Stimulated activated memory B cell treated with anti-CD40 and anti-IgM and Interleukin-4, amounts not matched to agents 10 μg/mL and 1 μg/mL and 100 μg/mL, for 72 hours (primary cell): ENCODE measurements at regions not wholly inside any gene's neighbourhood (a gene's known extent, or its start where the extent isn't known, plus 50 kb on each side); places are given as distances from the start of the nearest gene placed in this dataset.
"Not testable (repeated sequence)": the region's sequence is repeated elsewhere in the genome, so short reads cannot be mapped to it uniquely, and the experiment has no call there.

ENCODE experiments used
- ATAC-seq: fragments of 150-1000 bp; cut with Tn5 transposase; 2 replicates; pipeline ENCODE4 v1.10.0; 2021
- H3K27ac Mint-ChIP-seq: one replicate; pipeline ENCODE4 v1.8.0; 2022; ENCODE audit warnings: mild to moderate bottlenecking, mixed read lengths
- H3K27me3 Mint-ChIP-seq: one replicate; pipeline ENCODE4 v1.8.0; 2022; ENCODE audit warnings: mixed read lengths
- H3K36me3 Mint-ChIP-seq: one replicate; pipeline ENCODE4 v1.8.0; 2022; ENCODE audit warnings: mixed read lengths
- H3K4me1 Mint-ChIP-seq: one replicate; pipeline ENCODE4 v1.8.0; 2022; ENCODE audit warnings: mixed read lengths
- H3K4me3 Mint-ChIP-seq: one replicate; pipeline ENCODE4 v1.8.0; 2022; ENCODE audit warnings: mild to moderate bottlenecking, moderate library complexity, mixed read lengths
- H3K9me3 Mint-ChIP-seq: one replicate; pipeline ENCODE4 v1.8.0; 2022; ENCODE audit warnings: mixed read lengths

DNA sequence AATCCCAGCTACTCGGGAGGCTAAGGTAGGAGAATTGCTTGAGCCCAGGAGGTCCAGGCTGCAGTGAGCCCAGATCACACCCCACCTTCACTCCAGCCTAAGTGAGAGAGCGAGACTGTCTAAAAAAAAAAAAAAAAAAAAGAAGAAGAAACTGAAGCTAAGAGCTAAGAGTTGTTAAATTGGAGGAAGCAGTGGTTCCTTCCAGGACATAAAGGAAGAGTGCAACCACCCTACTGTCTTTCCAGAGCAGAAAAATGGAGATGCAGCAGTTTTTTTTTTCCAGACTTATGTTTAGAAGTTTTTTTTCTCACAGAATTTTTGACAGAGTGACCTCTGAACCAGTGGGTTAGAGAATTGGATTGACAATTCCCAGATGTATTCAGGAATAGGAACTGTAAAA lies 88.7 kb downstream of the HLX start:
- H3K27me3 Mint-ChIP-seq: no peaks in the 10 kb centered on the region
- no peaks in the 10 kb centered on the region for H3K4me1 Mint-ChIP-seq
- H3K4me3 Mint-ChIP-seq: no peak overlapping the region
- no peak for ATAC-seq
- H3K36me3 Mint-ChIP-seq: peaks cover 10% of the 10 kb centered on the region
- H3K27ac Mint-ChIP-seq: no peak overlapping the region
- H3K9me3 Mint-ChIP-seq: peaks cover 8% of the 10 kb centered on the region

DNA sequence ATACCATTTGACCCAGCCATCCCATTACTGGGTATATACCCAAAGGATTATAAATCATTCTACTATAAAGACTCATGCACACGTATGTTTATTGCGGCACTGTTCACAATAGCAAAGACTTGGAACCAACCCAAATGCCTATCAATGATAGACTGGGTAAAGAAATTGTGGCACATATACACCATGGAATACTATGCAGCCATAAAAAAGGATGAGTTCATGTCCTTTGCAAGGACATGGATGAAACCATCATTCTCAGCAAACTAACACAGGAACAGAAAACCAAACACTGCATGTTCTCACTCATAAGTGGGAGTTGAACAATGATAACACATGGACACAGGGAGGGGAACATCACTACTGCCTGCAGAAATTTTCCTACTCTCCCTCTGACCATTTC lies 90.0 kb downstream of the HLX start:
- H3K4me3 Mint-ChIP-seq, H3K36me3 Mint-ChIP-seq, H3K4me1 Mint-ChIP-seq, H3K9me3 Mint-ChIP-seq, ATAC-seq, H3K27ac Mint-ChIP-seq, H3K27me3 Mint-ChIP-seq: not testable (repeated sequence)

DNA sequence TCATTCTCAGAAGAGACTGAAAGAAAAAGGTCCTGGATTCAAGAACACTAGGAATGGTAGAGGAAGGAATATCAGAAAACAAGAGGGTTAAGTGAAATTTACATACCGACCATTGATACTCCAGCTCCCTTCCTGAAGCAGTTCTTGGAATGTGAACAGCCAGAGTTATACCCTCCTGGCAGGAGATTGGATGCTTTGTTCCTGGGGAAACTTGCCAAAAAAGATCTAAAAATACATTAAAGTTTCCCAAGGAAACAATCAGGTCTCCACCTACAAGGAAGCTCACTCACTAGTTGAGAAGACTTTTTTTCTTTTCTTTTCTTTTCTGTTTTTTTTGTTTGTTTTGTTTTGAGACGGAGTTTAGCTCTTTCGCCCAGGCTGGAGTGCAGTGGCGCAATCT lies 91.1 kb downstream of the HLX start:
- ATAC-seq: no peak
- Mint-ChIP-seq H3K9me3 (peaks cover 3% of the 10 kb centered on the region), H3K4me3 (no peak overlapping the region), H3K27ac (no peak overlapping the region), H3K36me3 (no peaks in the 10 kb centered on the region), H3K27me3 (no peaks in the 10 kb centered on the region), H3K4me1 (no peaks in the 10 kb centered on the region)

DNA sequence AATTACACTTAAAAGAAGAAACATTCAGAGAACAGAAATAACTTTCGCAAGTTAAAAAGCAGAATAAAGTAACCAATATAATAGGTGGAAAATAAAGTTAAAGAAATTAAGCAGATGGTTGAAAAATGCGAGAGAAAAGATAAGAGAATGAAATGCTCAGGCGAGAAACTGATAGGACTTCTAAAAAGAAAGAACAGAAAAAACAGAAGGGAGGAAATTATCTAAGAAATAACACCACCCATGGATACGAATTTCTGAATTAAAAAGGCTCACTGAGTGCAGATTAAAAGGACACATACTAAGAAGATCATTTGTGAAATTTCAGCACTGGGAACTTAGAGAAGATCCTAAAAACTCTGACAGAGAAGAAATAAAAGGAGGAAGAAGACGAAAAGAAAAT lies 92.0 kb downstream of the HLX start:
- Mint-ChIP-seq H3K27ac (peak overlapping the region; percentile 23), H3K4me3 (no peak overlapping the region), H3K27me3 (no peaks in the 10 kb centered on the region), H3K4me1 (no peaks in the 10 kb centered on the region), H3K9me3 (peaks cover 3% of the 10 kb centered on the region), H3K36me3 (no peaks in the 10 kb centered on the region)
- ATAC-seq: no peak

DNA sequence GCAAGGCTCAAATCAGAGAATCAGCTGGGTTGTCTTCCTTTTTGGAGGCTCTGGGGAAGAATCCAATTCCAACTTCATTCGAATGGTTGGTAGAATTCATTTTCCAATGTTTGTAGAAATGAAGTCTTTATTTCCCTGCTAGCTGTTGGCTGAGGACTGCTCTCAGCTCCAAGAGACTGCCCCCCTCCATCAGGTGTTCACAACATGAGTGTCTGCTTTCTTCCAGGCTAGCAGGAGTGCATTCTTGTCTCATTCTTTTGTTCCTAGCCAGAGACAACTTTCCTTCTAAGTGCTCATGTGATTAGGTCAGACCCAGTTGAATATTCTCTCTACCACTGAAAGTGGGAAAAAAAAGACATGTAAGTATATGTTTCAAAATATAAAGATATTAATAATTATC lies 95.2 kb downstream of the HLX start:
- ATAC-seq: no peak
- H3K27ac Mint-ChIP-seq: no peak overlapping the region
- H3K4me3 Mint-ChIP-seq: no peak overlapping the region
- no peaks in the 10 kb centered on the region for H3K4me1 Mint-ChIP-seq
- H3K27me3 Mint-ChIP-seq: no peaks in the 10 kb centered on the region
- no peaks in the 10 kb centered on the region for H3K36me3 Mint-ChIP-seq
- H3K9me3 Mint-ChIP-seq: peaks cover 3% of the 10 kb centered on the region

DNA sequence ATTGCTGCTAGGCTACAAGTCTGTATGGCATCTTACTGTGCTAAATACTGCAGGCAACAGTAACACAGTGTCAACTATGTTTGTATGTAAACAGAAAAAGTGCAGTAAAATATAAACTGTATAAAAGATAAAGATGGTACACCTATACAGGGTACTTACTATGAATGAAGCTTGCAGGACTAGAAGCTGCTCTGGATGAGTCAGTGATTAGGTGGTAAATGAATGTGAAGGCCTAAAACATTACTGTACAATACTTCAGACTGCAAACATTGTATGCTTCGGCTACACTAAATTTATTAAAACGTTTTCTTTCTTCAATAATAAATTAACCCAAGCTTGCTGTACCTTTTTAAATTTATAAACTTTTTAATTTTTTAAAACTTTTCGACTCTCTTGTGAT lies 97.1 kb downstream of the HLX start:
- ATAC-seq: no peak

DNA sequence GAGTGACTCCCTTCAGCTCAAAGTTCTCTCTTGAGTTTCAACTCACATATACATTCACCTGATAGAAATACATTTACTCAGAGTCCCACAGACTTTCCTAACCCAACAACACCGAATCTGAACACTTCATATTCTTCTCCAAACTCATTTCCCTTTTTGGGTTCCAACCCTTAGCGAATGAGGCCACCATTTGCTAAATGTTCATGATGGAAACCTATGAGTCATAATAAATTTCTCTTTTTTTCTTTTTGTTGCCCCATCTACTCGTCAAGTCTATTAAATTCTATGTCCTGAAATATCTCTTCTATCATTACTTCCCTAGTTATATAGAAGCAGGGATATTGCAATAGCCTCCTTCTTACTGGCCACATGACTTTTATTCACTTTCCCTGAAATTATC lies 100.1 kb downstream of the HLX start:
- ATAC-seq: no peak
- no peaks in the 10 kb centered on the region for H3K27me3 Mint-ChIP-seq
- H3K27ac Mint-ChIP-seq: no peak overlapping the region
- H3K9me3 Mint-ChIP-seq: no peaks in the 10 kb centered on the region
- H3K4me3 Mint-ChIP-seq: no peak overlapping the region
- no peaks in the 10 kb centered on the region for H3K4me1 Mint-ChIP-seq
- no peaks in the 10 kb centered on the region for H3K36me3 Mint-ChIP-seq

More for the DNA sequence above, 97.1 kb downstream of the HLX start:
- Mint-ChIP-seq H3K27me3 (no peaks in the 10 kb centered on the region), H3K27ac (no peak overlapping the region), H3K4me3 (no peak overlapping the region), H3K4me1 (no peaks in the 10 kb centered on the region), H3K9me3 (peaks cover 3% of the 10 kb centered on the region), H3K36me3 (no peaks in the 10 kb centered on the region)

DNA sequence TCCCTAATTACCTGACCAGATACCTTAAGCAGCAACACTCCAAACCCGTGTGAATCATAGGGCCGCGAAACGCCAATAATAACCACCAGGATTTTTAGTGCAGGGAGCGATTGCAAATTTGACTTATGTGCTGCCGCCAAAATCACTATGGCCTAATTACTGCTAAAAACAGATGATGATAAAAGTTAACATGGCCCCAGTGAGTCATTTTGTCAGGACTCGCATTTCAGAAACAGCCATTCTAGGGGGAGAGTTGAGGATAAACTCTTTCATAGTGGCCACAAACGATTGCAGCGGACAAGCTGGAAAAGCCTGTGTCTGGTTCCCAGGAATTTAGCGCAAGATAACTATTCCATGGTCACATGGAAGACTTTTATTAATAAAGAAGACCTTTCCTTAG lies 103.4 kb downstream of the HLX start:
- no peaks in the 10 kb centered on the region for H3K27me3 Mint-ChIP-seq
- no peaks in the 10 kb centered on the region for H3K36me3 Mint-ChIP-seq
- peaks cover 1% of the 10 kb centered on the region for H3K4me1 Mint-ChIP-seq
- H3K27ac Mint-ChIP-seq: no peak overlapping the region
- H3K9me3 Mint-ChIP-seq: peaks cover 3% of the 10 kb centered on the region
- no peak overlapping the region for H3K4me3 Mint-ChIP-seq
- no peak for ATAC-seq

DNA sequence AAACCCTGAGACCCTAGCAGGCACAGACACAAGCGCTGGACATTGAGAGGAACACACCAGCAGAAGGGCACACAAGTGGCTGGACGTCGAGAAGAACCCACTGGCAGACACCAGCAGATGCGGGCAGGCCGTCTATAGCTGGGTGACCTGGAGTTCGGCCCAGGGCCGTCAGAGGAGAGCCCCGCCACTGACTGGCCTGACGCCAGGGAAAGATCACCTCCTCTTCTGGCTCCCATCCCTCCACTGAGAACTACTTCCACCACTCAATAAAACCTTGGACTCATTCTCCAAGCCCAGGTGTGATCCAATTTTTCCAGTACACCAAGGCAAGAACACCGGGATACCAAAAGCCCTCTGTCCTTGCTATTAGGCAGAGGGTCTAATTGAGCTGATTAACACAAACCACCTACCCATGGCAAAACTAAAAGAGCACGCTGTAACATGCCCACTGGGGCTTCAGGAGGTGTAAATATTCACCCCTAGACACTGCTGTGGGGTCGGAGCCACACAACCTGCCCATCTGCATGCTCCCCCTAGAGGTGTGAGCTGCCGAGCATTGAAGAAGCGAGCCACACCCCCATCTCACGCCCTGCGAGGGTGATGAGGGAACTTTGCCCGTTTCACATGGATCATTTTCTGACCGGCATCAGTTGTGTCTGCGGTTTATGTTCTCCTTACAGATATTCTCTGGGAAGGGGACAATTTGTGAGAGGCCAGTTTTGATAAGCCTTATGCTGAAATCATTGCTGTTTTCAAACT lies 104.8 kb downstream of the HLX start:
- no peak for ATAC-seq
- no peak overlapping the region for H3K27ac Mint-ChIP-seq
- H3K4me3 Mint-ChIP-seq: no peak overlapping the region

DNA sequence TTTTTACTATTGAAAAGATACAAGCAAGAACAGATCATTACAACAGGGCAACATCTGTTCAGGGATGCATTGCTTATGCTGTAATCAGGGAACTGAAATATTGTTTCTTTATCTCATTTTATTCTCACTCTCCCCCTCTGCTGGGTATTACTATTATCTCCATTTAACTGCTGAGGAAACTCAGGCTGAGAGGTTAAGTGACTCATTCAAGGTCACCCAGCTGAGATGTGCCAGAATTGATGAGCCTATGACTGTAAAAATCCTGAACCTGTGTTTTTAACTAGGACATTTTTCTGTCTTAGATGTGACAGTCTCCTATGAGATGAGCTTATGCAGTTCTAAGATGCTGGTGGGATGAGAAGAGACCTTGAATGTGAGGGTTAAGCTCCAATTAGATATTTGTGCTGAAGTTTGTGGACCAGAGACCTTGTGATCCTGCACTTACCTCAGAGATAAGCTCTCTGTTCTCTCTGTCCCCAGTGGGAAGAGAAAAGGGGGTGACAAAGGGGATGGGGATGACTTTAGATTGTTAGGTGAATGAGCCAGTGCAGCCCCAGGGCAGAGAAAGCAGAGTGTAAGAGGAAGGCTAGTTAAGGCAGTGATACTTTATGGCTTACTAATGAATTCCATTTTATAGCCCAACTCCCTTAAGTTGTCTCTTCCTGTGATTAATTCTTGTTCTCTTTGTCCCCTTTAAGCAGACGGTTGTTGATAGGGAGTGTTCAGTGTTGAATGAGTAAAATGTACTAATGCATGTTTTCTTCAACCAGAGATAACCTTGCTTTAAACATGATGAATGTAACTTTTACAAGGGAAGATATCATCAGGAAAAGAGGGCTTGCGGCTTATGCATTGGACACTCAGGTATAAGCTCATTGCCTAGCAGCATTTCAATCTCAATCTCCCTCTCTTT lies 111.4 kb downstream of the HLX start:
- no peaks in the 10 kb centered on the region for H3K27me3 Mint-ChIP-seq
- H3K36me3 Mint-ChIP-seq: no peaks in the 10 kb centered on the region
- no peak overlapping the region for H3K4me3 Mint-ChIP-seq
- H3K9me3 Mint-ChIP-seq: peaks cover 15% of the 10 kb centered on the region
- no peak for ATAC-seq
- peak overlapping the region; percentile 28 for H3K27ac Mint-ChIP-seq
- H3K4me1 Mint-ChIP-seq: peaks cover 39% of the 10 kb centered on the region

More for the DNA sequence above, 104.8 kb downstream of the HLX start:
- Mint-ChIP-seq H3K27me3 (no peaks in the 10 kb centered on the region), H3K4me1 (peaks cover 8% of the 10 kb centered on the region), H3K9me3 (peaks cover 10% of the 10 kb centered on the region), H3K36me3 (no peaks in the 10 kb centered on the region)

DNA sequence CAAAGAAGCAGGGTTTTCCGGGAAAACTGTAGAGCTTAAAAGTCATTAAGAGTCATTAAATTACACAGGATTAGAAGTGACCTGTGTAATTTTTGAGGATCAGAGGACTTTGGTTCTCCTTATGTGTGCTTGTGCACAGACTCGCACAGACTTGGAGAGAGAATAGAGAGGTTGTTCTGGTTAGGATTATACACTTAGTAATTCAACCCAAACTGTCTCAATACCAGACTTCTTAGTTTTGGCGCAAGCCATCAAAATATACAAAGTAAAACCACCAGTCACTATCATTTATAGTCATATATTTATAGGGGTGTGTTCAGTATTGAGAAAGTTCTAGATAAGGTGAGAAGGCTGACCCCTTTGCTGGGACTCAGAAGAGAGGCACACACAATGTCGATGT lies 112.3 kb downstream of the HLX start:
- ATAC-seq: no peak

DNA sequence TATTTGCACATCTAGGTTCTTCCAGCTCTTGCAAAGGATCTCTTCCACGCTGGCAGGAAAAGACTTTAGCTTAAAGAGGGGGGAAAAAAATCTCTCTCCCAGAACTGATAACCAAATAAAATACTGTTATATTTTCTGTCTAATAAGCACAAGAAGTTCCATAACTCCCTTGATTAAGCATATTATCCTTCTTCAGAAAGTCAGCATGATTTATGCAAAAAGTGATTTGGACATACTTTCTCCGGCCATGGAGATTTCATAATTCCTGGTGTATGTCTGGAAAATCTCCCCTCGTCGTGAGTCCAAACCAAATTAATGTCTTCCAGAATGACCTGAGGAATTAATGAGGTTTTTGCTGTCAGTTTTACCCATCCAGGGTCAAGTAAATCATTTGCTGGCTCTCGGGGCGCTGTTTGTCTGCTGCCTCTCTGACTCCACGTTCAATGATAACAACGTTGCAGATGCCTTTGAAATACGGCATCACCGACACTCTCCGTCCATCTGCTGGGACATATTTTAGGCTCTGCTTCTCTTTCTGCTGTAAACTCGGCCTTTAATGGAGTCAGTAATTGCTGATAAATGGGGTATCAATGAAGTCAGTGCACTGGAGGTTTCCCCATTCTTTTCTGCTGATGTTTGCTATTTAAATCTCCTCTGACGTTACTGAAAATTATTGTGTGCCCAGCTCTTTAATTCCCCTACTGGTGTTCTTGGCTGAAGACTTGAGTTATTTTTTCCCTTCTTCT lies 112.9 kb downstream of the HLX start:
- no peak for ATAC-seq
- Mint-ChIP-seq H3K27me3 (no peaks in the 10 kb centered on the region), H3K4me3 (no peak overlapping the region), H3K27ac (no peak overlapping the region), H3K9me3 (peaks cover 15% of the 10 kb centered on the region), H3K4me1 (peaks cover 39% of the 10 kb centered on the region), H3K36me3 (no peaks in the 10 kb centered on the region)

More for the DNA sequence above, 112.3 kb downstream of the HLX start:
- H3K27me3 Mint-ChIP-seq: no peaks in the 10 kb centered on the region
- H3K27ac Mint-ChIP-seq: peak overlapping the region; percentile 28
- H3K9me3 Mint-ChIP-seq: peaks cover 15% of the 10 kb centered on the region
- no peaks in the 10 kb centered on the region for H3K36me3 Mint-ChIP-seq
- no peak overlapping the region for H3K4me3 Mint-ChIP-seq
- peaks cover 39% of the 10 kb centered on the region for H3K4me1 Mint-ChIP-seq

DNA sequence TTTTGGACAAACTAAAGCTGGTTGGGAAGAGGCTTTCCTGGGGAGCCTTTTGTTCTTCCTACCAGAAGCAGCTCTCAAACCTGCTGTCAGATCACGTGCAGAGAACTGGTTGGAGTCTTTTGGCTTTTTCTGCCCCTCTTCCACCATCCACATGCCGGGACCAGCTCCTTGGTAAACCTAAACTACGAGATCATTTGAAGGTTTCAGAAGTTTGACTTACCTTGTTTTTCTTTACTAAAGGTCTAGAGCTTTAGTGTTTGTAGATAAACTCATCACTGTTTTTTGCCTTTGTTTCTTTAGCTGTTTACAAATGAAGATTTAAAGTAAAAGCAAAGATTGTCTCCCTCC lies 113.4 kb downstream of the HLX start:
- H3K27me3 Mint-ChIP-seq: no peaks in the 10 kb centered on the region

DNA sequence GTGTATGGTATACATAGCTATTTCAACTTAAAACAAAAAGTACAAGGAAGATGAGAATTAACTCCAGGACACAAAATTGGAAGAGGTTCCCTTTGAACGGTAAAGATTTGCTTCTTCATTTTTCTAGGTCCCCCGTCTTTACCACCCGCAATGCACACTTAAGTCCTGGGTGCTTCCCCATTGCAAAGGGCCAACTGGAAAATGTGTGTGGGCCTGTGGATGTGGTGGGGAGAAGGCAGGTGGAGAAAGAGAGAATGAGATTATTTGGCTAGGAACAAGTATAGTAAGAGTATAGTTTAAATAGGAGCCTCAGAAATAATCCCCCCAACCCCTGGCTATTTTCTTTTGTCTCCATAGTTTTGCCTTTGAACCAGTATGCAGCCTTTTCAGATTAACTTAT lies 115.4 kb downstream of the HLX start:
- no peak overlapping the region for H3K4me3 Mint-ChIP-seq
- H3K9me3 Mint-ChIP-seq: peaks cover 5% of the 10 kb centered on the region
- H3K36me3 Mint-ChIP-seq: no peaks in the 10 kb centered on the region
- H3K27ac Mint-ChIP-seq: peak overlapping the region; percentile 48
- H3K4me1 Mint-ChIP-seq: peaks cover 27% of the 10 kb centered on the region
- no peaks in the 10 kb centered on the region for H3K27me3 Mint-ChIP-seq
- ATAC-seq: no peak

More for the DNA sequence above, 113.4 kb downstream of the HLX start:
- no peak for ATAC-seq
- H3K4me1 Mint-ChIP-seq: peaks cover 38% of the 10 kb centered on the region
- H3K9me3 Mint-ChIP-seq: peaks cover 14% of the 10 kb centered on the region
- H3K27ac Mint-ChIP-seq: no peak overlapping the region
- no peaks in the 10 kb centered on the region for H3K36me3 Mint-ChIP-seq
- no peak overlapping the region for H3K4me3 Mint-ChIP-seq

DNA sequence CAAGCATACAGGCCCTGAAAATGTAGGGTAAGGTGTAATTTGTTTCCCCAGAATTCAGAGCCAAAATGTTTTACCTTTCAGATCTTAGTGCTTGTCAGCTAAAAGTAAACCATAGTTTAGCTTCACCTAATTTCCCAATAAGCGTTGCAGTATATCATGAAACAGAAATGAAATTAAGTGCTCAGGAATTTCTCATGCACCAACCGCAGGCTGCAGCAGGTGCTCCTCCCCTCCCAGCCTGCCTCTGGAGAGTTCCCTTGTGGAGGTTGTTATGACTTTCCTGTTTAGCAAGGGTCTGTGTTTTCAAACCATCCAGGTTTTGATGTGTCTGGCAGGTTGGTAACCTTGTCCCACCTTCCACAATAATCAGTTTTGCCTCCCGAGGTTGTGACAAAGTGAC lies 118.5 kb downstream of the HLX start:
- Mint-ChIP-seq H3K4me1 (peaks cover 15% of the 10 kb centered on the region), H3K4me3 (no peak overlapping the region)
- no peak for ATAC-seq

More for the DNA sequence above, 118.5 kb downstream of the HLX start:
- Mint-ChIP-seq H3K27ac (no peak overlapping the region), H3K9me3 (no peaks in the 10 kb centered on the region), H3K36me3 (no peaks in the 10 kb centered on the region), H3K27me3 (no peaks in the 10 kb centered on the region)
